Endothelial cell of umbilical vein (primary cell): ENCODE measurements at regions not wholly inside any gene's neighbourhood (a gene's known extent, or its start where the extent isn't known, plus 50 kb on each side); places are given as distances from the start of the nearest gene placed in this dataset.

ENCODE experiments used
- MYC ChIP-seq: IDR thresholded peaks from one replicate; pipeline ENCODE4 v1.6.1; 2011; ENCODE audit warnings: mild to moderate bottlenecking, low read depth, low read length
- POLR2AphosphoS5 ChIP-seq: IDR thresholded peaks from 2 replicates; pipeline ENCODE4 v1.6.1; 2012; ENCODE audit warnings: low read depth, mild to moderate bottlenecking, control low read depth, low read length, moderate library complexity; ENCODE audit not compliant: insufficient read depth
- TF ChIP-seq, protein P1 (sequence below), 2 donors: IDR thresholded peaks; 1 replicate in 1 of 2; 2 replicates in 1 of 2; pipeline ENCODE4 v1.5.1; 2011; ENCODE audit warnings: low read length in 2 of 2, mild to moderate bottlenecking in 2 of 2, moderate library complexity in 2 of 2, control low read depth in 1 of 2, inconsistent platforms in 1 of 2, low read depth in 1 of 2; ENCODE audit not compliant: insufficient read depth in 1 of 2; ENCODE audit errors: extremely low read depth in 1 of 2

DNA sequence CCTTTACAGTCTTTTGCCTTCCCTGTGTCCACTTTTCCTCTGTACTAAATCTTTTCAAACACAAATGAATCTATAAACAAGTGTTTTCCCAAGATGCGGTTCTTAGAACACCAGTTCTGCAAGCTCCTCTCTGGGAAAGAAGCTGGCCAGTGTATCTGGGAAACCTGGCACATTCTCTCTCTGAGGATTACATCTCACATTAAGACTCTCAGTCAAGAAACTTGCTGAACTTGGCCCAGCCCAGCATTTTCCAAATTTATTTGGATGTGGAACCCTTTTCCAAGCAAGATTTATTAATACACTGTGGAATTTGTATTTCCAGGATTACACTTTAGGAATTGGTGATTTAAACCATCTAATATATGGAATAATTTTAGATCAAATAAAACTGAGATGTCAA, 105.7 kb downstream of the ZNF281 start:
- TF ChIP-seq MYC (no peak), POLR2AphosphoS5 (no peak)
- TF ChIP-seq, protein P1, sequence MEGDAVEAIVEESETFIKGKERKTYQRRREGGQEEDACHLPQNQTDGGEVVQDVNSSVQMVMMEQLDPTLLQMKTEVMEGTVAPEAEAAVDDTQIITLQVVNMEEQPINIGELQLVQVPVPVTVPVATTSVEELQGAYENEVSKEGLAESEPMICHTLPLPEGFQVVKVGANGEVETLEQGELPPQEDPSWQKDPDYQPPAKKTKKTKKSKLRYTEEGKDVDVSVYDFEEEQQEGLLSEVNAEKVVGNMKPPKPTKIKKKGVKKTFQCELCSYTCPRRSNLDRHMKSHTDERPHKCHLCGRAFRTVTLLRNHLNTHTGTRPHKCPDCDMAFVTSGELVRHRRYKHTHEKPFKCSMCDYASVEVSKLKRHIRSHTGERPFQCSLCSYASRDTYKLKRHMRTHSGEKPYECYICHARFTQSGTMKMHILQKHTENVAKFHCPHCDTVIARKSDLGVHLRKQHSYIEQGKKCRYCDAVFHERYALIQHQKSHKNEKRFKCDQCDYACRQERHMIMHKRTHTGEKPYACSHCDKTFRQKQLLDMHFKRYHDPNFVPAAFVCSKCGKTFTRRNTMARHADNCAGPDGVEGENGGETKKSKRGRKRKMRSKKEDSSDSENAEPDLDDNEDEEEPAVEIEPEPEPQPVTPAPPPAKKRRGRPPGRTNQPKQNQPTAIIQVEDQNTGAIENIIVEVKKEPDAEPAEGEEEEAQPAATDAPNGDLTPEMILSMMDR (IDR thresholded peaks at IDR 0.05; ENCODE audit: extremely low read depth in 1 of 2, insufficient read depth in 1 of 2, low read depth in 1 of 2, low read length in 2 of 2), result no peak
